Fibroblast of skin of abdomen (primary cell): ENCODE measurements at regions not wholly inside any gene's neighbourhood (a gene's known extent, or its start where the extent isn't known, plus 50 kb on each side); places are given as distances from the start of the nearest gene placed in this dataset.
A peak's percentile ranks its signal among the peaks of the same experiment; 100 is the strongest.

ENCODE experiments used
- DNase-seq: peaks from one replicate; pipeline ENCODE4 v3.0.0-alpha.2; 2013

DNA sequence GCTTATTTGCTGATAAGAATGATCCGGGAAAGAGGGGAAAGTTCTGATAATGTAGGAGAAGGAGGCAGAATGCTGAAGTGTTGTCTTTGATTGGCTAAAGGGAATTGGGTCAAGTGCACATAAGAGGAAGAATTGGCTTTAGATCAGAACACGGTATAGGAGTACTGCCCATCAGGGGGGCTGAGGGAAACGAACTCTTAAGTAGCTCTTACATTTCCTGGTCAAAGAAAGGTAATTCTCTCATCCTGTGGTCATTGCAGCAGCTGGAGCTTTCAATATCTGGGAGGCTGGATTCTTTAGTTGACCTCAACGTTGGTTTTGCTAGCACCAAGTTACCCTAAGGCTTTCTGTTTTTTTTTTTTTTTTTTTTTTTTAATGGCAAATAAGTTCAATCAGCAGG lies 178.7 kb upstream of the NR3C1 start:
- no peak for DNase-seq

DNA sequence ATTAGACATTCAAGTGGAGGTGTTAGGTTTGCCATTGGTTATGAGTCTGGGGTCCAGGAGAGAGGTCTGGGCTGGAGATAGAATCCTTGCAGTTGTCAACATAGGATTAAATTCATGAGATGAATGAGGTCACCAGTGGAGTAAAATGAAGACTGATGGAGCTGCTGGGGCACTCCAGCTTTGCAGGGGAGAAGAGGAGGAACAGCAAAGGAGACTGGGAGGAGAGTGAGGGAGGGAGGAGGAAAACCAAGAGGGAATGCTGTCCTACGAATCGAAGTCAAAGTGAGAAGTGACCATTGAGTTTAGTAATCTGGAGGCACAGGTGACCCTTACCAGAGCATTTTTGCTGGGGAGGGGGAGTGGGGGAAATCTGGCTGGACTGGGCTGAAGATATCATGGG lies 178.2 kb upstream of the NR3C1 start:
- no peak for DNase-seq

DNA sequence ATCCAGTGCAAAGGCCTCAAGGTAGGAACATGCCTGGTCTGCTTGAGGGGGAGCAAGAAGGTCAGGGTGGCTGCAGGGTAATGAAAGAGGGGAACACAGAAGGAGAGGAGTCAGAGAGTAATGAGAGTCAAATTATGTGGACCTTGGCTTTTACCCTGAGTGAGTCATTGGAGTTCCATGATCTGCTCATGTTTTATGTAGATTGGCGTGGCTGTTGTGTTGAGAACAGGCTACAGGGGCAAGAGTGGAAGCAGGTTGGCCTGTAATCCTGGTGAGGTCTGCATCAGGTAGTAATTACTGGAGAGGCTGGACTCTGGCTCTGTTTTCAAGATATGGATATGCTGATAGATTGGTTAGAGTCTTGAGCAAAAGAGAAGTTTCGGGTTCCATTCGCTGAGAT lies 177.7 kb upstream of the NR3C1 start:
- DNase-seq, result no peak

DNA sequence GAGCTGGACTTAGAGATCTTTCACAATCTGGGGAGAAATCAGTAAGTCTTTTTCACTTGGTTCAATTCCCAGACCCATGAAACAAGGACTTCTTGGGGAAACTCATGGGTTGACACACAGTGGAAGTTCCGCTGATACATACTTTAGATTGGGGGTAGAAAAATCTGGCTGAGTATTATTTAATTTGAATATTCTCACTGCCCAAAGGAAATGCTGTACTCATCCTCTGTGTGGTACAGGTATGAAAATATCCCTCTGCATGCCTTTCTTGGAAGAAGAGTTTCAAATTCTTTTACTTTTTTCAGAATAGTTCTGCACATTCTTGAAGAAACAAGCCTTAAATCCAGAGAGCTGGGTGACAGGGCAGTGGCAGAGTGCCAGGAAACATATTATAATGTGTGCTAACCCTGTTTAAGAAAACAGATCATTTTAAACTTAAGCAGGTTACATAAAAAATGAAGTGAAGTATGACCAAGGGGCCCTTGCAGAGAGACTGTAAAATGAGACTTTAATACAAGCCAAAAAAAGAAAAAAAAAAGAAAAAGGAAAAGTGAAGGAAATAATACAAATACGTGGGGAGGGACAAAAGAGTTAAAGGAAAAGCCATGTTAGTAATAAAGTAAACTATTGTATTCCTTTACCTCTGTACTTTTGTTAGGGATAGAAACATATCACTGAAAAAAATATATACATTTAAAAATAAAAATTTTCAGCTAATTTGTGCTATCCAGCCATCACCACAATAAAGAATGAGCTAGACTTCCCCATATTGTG lies 173.4 kb upstream of the NR3C1 start:
- DNase-seq, result peak; percentile 95

DNA sequence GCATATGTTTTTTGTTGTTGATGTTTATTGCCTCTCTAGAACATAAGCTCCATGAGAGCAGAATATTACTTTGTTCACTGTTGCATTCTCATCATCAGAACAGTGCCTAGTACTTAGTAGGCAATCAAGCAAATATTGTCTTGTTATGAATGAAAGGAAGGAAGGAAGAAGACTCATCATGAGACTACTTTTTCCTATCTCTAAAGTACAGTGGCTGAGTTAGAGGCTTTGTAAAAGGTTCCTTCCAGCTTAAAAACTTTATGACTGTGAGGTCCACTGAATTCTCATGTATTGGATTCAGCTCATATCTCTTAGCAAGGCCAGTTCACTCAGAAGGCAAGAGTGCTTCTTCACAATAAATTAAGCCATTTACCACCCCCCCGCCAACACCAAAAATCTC lies 171.8 kb upstream of the NR3C1 start:
- no peak for DNase-seq

DNA sequence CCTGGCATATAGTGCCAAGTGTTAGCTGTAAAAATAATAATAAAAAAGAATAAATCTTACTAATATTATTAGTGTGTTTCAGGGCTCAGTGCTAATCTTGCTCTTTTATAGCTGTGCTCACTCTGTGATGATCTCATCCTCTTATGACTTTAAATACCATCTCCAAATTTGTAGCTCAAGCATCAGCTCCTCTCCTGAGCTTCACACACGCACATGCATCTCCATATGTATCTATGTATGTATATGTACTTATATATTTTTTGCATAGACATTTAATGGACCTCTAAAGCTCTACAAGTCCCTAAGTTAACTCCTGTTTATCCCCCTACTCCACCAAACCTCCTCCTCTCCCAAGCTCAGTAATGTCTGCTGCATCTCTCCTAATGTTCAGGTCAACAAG lies 170.8 kb upstream of the NR3C1 start:
- DNase-seq, result no peak

- no peak for DNase-seq
Observed at GRCh38 chr5:143573568-143574170, 170.2 kb upstream of the NR3C1 start.

DNA sequence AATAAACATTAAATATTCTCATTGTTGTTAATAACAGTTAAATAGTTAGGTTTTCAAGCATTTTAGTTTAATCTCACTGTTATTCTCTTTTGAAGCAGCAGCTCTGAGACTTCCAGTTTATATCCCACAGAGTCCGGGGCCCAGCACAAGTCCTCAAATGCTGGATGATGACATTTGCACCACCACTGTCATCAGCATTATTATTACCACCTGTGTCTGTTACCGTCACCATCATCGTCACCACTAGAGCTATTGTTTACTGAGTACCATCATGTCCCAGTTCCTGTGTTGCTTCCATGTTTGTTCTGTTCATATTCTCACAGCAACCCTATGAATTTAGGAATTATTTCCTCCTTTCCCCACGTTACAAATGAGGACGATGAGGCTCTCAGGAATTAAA lies 169.2 kb upstream of the NR3C1 start:
- no peak for DNase-seq

DNA sequence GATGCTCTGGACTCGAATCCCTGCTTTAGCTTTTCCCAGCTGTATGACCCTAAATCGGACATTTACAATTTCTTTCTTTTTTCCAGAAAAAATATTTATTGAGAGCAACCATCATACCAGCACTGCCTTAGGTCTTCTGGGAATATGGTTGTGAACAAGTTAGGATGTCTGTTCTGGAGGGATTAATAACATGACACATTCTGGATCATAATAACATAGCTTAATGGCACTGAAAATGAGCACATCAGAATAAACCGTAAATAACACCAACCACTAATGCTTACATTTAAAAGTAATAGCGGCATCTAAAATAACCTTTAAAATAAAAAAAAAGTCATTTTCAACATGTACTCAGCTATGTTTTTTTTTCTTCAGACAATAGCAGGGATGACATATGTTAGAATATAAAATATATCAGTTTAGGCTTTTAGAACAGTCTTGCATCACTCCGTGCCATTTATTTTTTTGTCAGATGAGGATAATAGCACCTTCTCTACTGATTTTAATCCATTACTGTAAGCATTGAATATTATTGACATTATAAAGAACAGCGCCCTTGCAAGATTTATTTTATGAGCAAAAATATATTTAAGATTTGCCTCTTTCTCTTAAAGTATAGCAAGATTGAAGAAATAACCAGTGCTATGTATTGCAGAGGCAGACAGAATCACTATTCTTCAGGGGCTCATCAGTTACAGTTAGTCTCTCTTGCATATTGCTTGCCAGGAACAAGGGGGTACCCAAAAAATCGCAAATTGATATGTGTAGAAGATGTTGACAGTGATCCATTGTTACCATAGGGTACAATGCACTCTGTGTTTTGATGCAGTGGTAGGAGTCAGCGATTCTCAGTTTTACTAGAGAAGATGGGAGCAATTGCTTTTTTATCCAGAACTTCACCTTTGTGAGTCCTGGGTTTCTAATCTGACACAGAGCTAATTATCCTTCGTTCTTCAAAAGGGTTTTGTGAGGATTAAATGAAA lies 168.4 kb upstream of the NR3C1 start:
- no peak for DNase-seq

GRCh38 chr5:143570989-143571388 lies 167.5 kb upstream of the NR3C1 start:
- no peak for DNase-seq

DNA sequence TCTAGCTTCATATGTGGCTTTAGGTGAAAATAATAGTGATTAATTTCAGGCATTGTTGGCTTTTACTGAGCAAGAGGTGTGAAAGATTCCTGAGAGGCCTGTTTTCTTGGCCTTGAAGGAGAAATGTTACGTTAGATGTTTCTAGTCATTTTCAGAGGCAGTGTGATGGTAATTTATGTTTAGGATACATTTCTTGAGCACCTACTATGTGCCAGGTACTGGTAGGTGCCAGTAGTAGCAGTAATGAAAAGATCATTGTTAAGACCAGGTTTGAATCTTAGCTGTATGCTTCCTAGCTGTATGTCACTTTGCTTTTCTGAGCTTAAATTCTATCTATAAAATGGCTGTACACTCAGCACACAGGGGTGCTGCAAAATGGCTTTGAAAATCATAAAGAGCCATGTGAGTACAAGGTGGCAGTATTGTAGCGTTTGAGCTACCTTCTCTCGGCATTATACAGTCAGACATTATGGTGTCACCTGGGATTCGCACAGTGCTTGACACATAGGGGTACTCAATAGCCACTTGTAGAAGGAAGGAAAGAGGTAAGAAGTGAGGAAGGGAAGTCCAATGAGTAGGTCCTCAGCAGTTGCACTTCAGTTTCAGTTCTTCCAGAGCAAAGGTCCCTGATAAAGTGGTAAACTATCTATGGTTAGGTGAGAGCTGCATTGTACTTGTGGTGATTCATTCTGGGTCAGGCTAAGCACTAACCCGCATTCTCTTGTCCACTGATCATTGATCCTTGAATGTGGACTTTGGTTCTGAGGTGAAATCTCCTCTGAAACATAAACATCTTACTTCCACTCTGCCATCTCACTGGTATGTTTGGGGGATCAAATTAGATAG lies 166.5 kb upstream of the NR3C1 start:
- no peak for DNase-seq

DNA sequence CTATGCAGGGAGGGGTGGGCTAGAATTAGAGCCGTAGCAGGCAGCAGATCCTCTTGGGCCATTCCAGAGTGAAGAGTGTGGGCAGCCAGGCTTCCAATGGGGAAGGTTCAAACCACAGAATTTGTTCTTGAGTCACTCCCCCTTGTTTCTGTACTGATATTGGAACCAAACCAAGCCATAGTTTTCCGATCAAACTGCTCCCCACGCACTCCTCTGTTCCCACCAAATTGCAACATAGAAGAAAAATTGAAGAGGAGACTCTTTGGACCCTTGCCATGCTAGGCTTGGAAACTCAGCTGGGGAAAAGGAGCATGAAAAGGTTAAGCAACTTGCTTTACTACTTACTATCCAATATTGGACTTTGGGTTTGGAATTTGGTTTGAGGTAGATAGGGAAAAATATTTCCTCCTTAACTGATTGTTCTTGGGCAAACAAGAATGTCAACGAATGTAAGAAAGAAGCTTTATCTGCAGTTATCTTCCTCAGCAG lies 165.8 kb upstream of the NR3C1 start:
- DNase-seq, result peak; percentile 86

- DNase-seq, result no peak
Observed at GRCh38 chr5:143567583-143568504, 164.4 kb upstream of the NR3C1 start.

DNA sequence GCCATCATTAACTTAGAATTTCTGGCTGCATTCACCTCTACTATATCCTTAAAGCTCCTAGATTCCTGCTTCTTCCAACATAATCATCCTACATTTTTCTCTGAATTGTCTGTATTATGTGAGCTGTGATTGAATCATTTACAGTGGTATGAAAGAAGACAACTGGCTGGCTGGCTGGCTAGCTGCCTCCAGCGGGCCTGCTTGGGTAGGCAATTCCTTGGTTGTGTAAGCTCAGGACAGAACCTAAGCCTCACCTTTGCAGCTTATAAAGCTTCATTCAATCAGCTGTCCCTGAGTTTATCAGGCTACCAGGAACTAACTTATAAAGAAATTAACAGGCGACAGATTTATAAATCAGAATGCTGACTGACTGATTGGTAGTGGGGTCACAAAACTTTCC lies 162.7 kb upstream of the NR3C1 start:
- DNase-seq, result no peak

DNA sequence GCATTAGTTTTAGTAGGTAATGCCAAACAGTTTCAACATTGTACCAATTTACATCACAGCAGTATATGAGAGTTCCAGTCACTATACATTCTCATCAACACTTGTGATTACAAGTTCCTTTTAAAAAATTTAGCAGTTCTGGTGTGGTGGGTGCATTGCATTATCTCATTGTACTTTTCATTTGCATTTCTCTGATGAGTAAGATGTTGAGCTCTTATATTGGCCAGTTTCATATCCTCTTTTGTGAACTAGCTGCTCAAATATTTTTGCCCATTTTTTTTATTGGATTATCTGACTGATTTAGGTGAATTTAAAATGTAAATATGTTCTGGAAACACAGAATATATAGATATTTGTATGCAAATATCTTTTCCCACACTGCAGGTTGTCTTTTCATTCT lies 160.9 kb upstream of the NR3C1 start:
- DNase-seq, result no peak

DNA sequence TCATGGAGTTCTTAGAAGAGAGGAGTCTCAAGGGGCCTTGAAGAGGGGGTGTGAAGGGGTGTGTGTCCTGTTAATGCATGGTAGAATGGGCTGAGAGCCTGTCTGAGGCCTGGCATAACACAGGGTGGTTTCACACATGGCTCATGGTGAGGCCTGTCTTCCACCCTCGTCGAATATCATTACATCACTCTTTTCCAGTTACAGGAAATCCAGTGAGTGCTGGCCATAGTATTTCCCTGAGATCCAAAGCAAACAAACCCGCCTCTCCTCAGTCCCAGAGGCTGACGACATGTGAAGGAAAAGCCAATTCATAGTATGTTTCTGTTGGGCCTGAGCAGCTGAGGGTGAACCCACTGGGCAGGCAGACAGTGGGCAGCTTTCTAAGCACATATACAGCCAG lies 159.4 kb upstream of the NR3C1 start:
- DNase-seq, result peak; percentile 56

- no peak for DNase-seq
Observed at GRCh38 chr5:143561219-143561618, 157.7 kb upstream of the NR3C1 start.

DNA sequence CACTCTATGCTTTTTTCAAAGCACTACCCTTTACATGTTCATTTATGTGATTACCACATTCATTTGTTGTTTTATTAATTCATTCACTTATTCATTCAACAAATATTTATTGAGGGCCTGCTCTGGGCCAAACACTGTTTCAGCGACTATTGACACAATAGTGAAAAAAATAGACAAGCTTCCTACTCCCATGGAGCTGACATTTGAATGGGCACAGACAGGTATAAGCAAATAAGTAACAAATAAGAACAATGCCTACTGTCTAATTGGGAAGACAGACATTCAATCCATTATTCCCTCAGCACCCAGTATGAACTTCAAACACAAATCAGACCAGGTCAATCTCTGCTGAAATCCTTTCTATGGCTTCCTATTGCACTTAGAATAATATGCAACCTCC lies 156.9 kb upstream of the NR3C1 start:
- DNase-seq, result no peak

- no peak for DNase-seq
Observed at GRCh38 chr5:143559586-143560109, 156.2 kb upstream of the NR3C1 start.

GRCh38 chr5:143558048-143558447 lies 154.6 kb upstream of the NR3C1 start:
- no peak for DNase-seq
